Peyer's patch (tissue), 4 donors: ENCODE measurements at regions not wholly inside any gene's neighbourhood (a gene's known extent, or its start where the extent isn't known, plus 50 kb on each side); places are given as distances from the start of the nearest gene placed in this dataset.

Experiments used
- POLR2A ChIP-seq, 2 donors: fragments of 450-650 bp; IDR thresholded peaks; one replicate each; pipeline ENCODE4 v1.5.1; 2017; ENCODE audit warnings: antibody characterized with exemption in 2 of 2, mild to moderate bottlenecking in 2 of 2, moderate library complexity in 2 of 2
- TF ChIP-seq, protein P1 (sequence below), 6 experiments: fragments of 450-650 bp in 4 of 6; fragments of 200-600 bp in 2 of 6; sonication (generic) in 1 of 6; IDR thresholded peaks; one replicate each; pipeline ENCODE4 v1.5.1; 2017 to 2019; ENCODE audit warnings: antibody characterized with exemption in 6 of 6, mild to moderate bottlenecking in 3 of 6, moderate library complexity in 1 of 6

DNA sequence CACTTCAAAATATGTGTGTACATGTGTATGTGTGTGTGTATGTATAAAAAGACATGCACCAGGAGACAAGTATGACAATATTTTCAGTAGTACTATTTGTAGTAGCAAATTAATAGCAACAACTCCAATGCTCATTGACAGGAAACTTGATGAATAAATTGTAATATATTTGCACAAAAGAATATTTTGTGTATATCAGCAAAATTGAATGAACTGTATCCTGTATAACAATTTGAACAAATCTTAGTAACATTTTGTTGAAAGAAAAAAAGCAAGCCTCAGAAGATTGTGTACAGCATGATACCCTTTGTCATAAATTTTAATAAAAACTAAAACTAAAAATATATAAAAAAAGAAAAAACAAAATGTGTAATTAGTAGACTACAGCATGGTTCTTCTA, 1367.3 kb upstream of the TMEFF2 start:
- TF ChIP-seq POLR2A (IDR thresholded peaks at IDR 0.05) = no peak
- TF ChIP-seq, protein P1, sequence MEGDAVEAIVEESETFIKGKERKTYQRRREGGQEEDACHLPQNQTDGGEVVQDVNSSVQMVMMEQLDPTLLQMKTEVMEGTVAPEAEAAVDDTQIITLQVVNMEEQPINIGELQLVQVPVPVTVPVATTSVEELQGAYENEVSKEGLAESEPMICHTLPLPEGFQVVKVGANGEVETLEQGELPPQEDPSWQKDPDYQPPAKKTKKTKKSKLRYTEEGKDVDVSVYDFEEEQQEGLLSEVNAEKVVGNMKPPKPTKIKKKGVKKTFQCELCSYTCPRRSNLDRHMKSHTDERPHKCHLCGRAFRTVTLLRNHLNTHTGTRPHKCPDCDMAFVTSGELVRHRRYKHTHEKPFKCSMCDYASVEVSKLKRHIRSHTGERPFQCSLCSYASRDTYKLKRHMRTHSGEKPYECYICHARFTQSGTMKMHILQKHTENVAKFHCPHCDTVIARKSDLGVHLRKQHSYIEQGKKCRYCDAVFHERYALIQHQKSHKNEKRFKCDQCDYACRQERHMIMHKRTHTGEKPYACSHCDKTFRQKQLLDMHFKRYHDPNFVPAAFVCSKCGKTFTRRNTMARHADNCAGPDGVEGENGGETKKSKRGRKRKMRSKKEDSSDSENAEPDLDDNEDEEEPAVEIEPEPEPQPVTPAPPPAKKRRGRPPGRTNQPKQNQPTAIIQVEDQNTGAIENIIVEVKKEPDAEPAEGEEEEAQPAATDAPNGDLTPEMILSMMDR (IDR thresholded peaks at IDR 0.05) = no peak
